AG04450 (cell line): ENCODE measurements at regions not wholly inside any gene's neighbourhood (a gene's known extent, or its start where the extent isn't known, plus 50 kb on each side); places are given as distances from the start of the nearest gene placed in this dataset.
"Not testable (repeated sequence)": the region's sequence is repeated elsewhere in the genome, so short reads cannot be mapped to it uniquely, and the experiment has no call there.

Source experiments
- CTCF ChIA-PET: fragments of 300-600, 350-600 bp; formaldehyde crosslinking; extraction: SDS; loops from one replicate; lab custom pipeline; 2022; ENCODE audit warnings: antibody characterized with exemption, inconsistent platforms; lab: Charles Lee
- POLR2A ChIA-PET: fragments of 350-600 bp; formaldehyde crosslinking; extraction: SDS; loops from one replicate; lab custom pipeline; 2021; ENCODE audit warnings: antibody characterized with exemption, inconsistent platforms; lab: Yijun Ruan, JAX
- DNase-seq: peaks from one replicate; pipeline ENCODE4 v3.0.0-alpha.2; 2011; ENCODE audit warnings: low read depth, low spot score
- H3K27ac ChIP-seq: one replicate; pipeline ENCODE4 v1.5.1; 2012; ENCODE audit warnings: low read depth, low read length, control low read depth
- H3K27me3 ChIP-seq: one replicate; pipeline ENCODE4 v1.6.0; 2012; ENCODE audit warnings: low read length; ENCODE audit not compliant: control insufficient read depth, insufficient read depth
- H3K4me3 ChIP-seq: 2 replicates; pipeline ENCODE4 v1.5.1; 2011; ENCODE audit warnings: mild to moderate bottlenecking, low read depth, low read length, control low read depth
- H3K9me3 ChIP-seq: 2 replicates; pipeline ENCODE4 v1.5.1; 2012; ENCODE audit warnings: low read length; ENCODE audit not compliant: control insufficient read depth, insufficient read depth
- CTCF ChIP-seq: IDR thresholded peaks from 2 replicates; pipeline ENCODE4 v1.5.1; 2011; ENCODE audit warnings: low read depth, low read length, control low read depth, inconsistent platforms

- CTCF ChIA-PET: no interaction called here
- no peak for TF ChIP-seq CTCF
- H3K27me3 ChIP-seq: peaks cover 4% of the 10 kb centered on the region
- DNase-seq: no peak
- no peaks in the 10 kb centered on the region for H3K9me3 ChIP-seq
- no peak overlapping the region for H3K27ac ChIP-seq
- H3K4me3 ChIP-seq: no peak overlapping the region
- POLR2A ChIA-PET: no interaction called here
Measured at GRCh38 chr7:27000496-27000895, 95.3 kb downstream of the HOXA1 start.

- H3K27ac ChIP-seq, CTCF ChIA-PET, H3K9me3 ChIP-seq, POLR2A ChIA-PET, H3K4me3 ChIP-seq, H3K27me3 ChIP-seq, DNase-seq: not testable (repeated sequence)
Measured at GRCh38 chr7:26998284-26998683, 97.5 kb downstream of the HOXA1 start.

GRCh38 chr7:26995666-26996065 lies 100.1 kb downstream of the HOXA1 start:
- Histone ChIP-seq H3K9me3 (no peaks in the 10 kb centered on the region), H3K27me3 (peaks cover 4% of the 10 kb centered on the region), H3K4me3 (no peak overlapping the region), H3K27ac (no peak overlapping the region)
- DNase-seq: no peak
- CTCF ChIA-PET: no interaction called here
- POLR2A ChIA-PET: no interaction called here
- TF ChIP-seq CTCF: no peak

- ChIA-PET CTCF (interaction anchor here (0.6 to 0.7 kb wide), 3 partner anchors 45 to 111 kb away, joined by 3 to 4 read pairs (median 4); no protein-coding TSS in a partner anchor), POLR2A (no interaction called here)
- Histone ChIP-seq H3K27me3 (peaks cover 4% of the 10 kb centered on the region), H3K9me3 (no peaks in the 10 kb centered on the region), H3K4me3 (no peak overlapping the region), H3K27ac (no peak overlapping the region)
- no peak for TF ChIP-seq CTCF
- no peak for DNase-seq
Measured at GRCh38 chr7:26993816-26994810, 101.7 kb downstream of the HOXA1 start.

- no peak overlapping the region for H3K27ac ChIP-seq
- no peak for TF ChIP-seq CTCF
- CTCF ChIA-PET: no interaction called here
Measured at GRCh38 chr7:26992670-26993069, 103.1 kb downstream of the HOXA1 start.

More at GRCh38 chr7:26992670-26993069, 103.1 kb downstream of the HOXA1 start:
- Histone ChIP-seq H3K27me3 (peaks cover 4% of the 10 kb centered on the region), H3K4me3 (no peak overlapping the region), H3K9me3 (no peaks in the 10 kb centered on the region)
- POLR2A ChIA-PET: interaction anchor here (0.7 kb wide), 1 partner anchor 39 kb away, joined by 3 read pairs; no protein-coding TSS in a partner anchor
- no peak for DNase-seq
